ENCODE measurements at regions not wholly inside any gene's neighbourhood (a gene's known extent, or its start where the extent isn't known, plus 50 kb on each side); places are given as distances from the start of the nearest gene placed in this dataset.

DNA sequence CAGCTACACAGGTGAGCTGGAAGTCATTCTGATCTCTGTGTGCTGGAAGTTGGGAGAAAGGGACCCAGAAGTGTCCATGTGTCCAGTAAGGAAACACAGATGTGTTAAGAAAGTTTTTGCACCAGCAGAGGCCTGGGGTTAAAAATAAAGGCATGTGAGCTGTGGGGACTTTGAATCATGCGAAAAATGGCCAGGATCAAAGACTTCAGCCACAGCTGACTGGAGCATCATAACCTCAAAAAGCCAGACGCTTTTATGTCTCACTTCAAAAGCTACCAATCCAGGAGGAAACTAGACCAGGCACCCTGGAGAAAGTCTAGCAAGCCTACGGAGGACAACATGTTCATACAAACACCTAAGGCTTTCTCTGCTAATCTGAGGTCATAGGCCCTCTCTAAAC is 503.6 kb upstream of the REG3G start:
- DNase-seq (ENCODE audit: low spot score) = no peak
- Mint-ChIP-seq H3K9me3 (ENCODE audit: unreplicated experiment) (no peaks in the 10 kb centered on the region), H3K4me1 (ENCODE audit: unreplicated experiment) (no peaks in the 10 kb centered on the region), H3K36me3 (ENCODE audit: low read depth, unreplicated experiment) (no peaks in the 10 kb centered on the region), H3K4me3 (ENCODE audit: unreplicated experiment) (no peak overlapping the region), H3K27me3 (ENCODE audit: unreplicated experiment) (no peaks in the 10 kb centered on the region), H3K27ac (ENCODE audit: unreplicated experiment) (no peak overlapping the region)
- TF ChIP-seq, protein P1, sequence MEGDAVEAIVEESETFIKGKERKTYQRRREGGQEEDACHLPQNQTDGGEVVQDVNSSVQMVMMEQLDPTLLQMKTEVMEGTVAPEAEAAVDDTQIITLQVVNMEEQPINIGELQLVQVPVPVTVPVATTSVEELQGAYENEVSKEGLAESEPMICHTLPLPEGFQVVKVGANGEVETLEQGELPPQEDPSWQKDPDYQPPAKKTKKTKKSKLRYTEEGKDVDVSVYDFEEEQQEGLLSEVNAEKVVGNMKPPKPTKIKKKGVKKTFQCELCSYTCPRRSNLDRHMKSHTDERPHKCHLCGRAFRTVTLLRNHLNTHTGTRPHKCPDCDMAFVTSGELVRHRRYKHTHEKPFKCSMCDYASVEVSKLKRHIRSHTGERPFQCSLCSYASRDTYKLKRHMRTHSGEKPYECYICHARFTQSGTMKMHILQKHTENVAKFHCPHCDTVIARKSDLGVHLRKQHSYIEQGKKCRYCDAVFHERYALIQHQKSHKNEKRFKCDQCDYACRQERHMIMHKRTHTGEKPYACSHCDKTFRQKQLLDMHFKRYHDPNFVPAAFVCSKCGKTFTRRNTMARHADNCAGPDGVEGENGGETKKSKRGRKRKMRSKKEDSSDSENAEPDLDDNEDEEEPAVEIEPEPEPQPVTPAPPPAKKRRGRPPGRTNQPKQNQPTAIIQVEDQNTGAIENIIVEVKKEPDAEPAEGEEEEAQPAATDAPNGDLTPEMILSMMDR (IDR thresholded peaks at IDR 0.05; ENCODE audit: unreplicated experiment) = no peak

DNA sequence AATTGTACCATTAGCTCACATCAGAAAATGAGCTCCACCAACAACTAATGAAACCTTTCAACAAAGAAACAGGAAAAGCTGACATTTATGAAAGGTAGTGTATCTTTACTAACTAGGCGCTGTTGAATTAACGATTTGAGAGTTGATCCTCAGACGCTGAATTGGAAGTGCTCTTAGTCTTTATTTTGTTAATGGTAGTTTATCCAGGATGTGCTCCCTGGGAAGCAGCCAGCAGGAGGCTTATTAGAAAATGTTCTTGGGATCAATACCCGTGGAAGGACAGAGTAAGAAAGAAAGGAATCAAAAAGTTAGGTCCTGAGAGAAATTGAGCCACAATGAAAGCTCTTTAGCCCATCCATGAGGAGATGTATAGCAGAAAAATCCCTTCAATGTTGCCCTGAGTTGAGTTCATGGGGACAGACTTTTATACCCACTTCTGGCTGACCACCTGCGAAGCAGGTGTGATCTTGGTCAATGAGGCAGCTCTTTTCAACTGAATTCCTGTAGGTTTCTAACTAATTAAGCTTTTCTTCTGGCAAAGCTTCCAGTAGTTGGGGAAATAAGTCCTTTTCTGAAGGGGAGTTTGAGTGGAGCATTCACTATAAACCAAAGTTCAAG is 492.6 kb upstream of the REG3G start:
- Mint-ChIP-seq H3K4me1 (ENCODE audit: unreplicated experiment) (no peaks in the 10 kb centered on the region), H3K27me3 (ENCODE audit: unreplicated experiment) (no peaks in the 10 kb centered on the region), H3K9me3 (ENCODE audit: unreplicated experiment) (no peaks in the 10 kb centered on the region), H3K36me3 (ENCODE audit: low read depth, unreplicated experiment) (no peaks in the 10 kb centered on the region), H3K4me3 (ENCODE audit: unreplicated experiment) (no peak overlapping the region), H3K27ac (ENCODE audit: unreplicated experiment) (no peak overlapping the region)
- TF ChIP-seq, protein P1 (IDR thresholded peaks at IDR 0.05; ENCODE audit: unreplicated experiment) = no peak
- no peak for DNase-seq (ENCODE audit: low spot score)

DNA sequence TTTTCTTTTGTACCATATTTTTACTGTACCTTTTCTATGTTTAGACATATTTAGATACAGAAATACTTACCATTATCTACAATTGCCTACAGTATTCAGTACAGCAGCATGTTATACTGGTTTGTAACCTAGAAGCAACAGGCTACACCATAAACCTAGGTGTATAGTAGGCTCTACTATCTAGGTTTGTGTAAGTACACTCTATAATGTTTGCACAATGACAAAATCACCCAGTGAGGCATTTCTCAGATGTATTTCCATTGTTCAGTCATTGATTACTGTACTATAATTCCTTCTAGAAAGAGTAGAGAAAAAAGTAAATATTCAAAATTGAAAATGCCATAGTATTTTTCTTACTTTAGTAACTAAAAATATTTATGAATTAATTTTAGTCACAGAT is 490.1 kb upstream of the REG3G start:
- H3K27ac Mint-ChIP-seq (ENCODE audit: unreplicated experiment) = no peak overlapping the region
- H3K36me3 Mint-ChIP-seq (ENCODE audit: low read depth, unreplicated experiment) = no peaks in the 10 kb centered on the region
- TF ChIP-seq, protein P1 (IDR thresholded peaks at IDR 0.05; ENCODE audit: unreplicated experiment) = no peak
- H3K9me3 Mint-ChIP-seq (ENCODE audit: unreplicated experiment) = no peaks in the 10 kb centered on the region
- H3K4me3 Mint-ChIP-seq (ENCODE audit: unreplicated experiment) = no peak overlapping the region
- no peak for DNase-seq (ENCODE audit: low spot score)
- H3K4me1 Mint-ChIP-seq (ENCODE audit: unreplicated experiment) = no peaks in the 10 kb centered on the region
- H3K27me3 Mint-ChIP-seq (ENCODE audit: unreplicated experiment) = no peaks in the 10 kb centered on the region

DNA sequence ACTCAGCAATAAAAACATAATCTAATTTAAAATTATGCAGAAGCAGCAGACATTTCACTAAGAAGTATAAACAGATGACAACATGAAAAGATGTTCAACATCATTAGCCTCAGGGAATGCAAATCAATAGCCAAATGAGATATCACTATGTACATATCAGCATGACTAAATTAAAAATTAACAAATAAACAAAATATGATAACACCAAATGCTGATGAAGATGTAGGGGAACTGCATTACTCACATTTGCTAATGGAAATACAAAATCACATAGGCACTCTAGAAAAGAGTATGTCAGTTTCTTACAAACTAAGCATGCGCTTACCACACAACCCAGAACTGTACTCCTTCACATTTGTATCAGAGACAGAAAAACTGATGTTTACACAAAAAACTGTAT is 487.2 kb upstream of the REG3G start:
- Mint-ChIP-seq H3K4me1 (ENCODE audit: unreplicated experiment) (no peaks in the 10 kb centered on the region), H3K36me3 (ENCODE audit: low read depth, unreplicated experiment) (no peaks in the 10 kb centered on the region), H3K4me3 (ENCODE audit: unreplicated experiment) (no peak overlapping the region), H3K27ac (ENCODE audit: unreplicated experiment) (no peak overlapping the region), H3K9me3 (ENCODE audit: unreplicated experiment) (peaks cover 4% of the 10 kb centered on the region), H3K27me3 (ENCODE audit: unreplicated experiment) (no peaks in the 10 kb centered on the region)
- DNase-seq (ENCODE audit: low spot score) = no peak
- TF ChIP-seq, protein P1 (IDR thresholded peaks at IDR 0.05; ENCODE audit: unreplicated experiment) = no peak

DNA sequence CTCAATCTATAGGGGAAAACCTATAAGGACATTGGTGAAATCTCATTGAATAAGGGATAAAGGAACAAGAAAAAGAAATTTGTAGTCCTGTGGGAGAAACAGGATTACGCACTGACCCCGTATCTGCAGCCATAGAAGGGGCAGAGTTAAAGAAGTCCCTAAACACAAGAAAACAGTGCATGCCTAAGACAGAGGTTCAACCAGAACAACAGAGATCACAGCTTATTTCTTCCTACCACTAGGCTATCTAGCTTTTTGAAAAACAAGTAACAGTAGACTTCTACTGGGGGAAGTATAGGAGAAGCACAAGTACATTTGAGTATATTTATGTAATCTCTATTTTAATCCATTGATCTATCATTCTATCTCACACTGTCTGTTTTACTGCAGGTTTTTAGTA is 485.2 kb upstream of the REG3G start:
- no peak overlapping the region for H3K27ac Mint-ChIP-seq (ENCODE audit: unreplicated experiment)
- no peak for DNase-seq (ENCODE audit: low spot score)
- H3K4me1 Mint-ChIP-seq (ENCODE audit: unreplicated experiment) = no peaks in the 10 kb centered on the region
- TF ChIP-seq, protein P1 (IDR thresholded peaks at IDR 0.05; ENCODE audit: unreplicated experiment) = no peak
- peaks cover 4% of the 10 kb centered on the region for H3K9me3 Mint-ChIP-seq (ENCODE audit: unreplicated experiment)
- no peaks in the 10 kb centered on the region for H3K36me3 Mint-ChIP-seq (ENCODE audit: low read depth, unreplicated experiment)
- H3K4me3 Mint-ChIP-seq (ENCODE audit: unreplicated experiment) = no peak overlapping the region
- H3K27me3 Mint-ChIP-seq (ENCODE audit: unreplicated experiment) = no peaks in the 10 kb centered on the region

All from endothelial cell (in vitro differentiated cells).